Right atrium auricular region (tissue), 2 donors: ENCODE measurements at regions not wholly inside any gene's neighbourhood (a gene's known extent, or its start where the extent isn't known, plus 50 kb on each side); places are given as distances from the start of the nearest gene placed in this dataset.

Experiments
- DNase-seq: peaks from one replicate; pipeline ENCODE4 v3.0.0-alpha.2; 2019; ENCODE audit warnings: low spot score
- H3K27ac ChIP-seq, 2 donors: fragments of 200-600 bp; sonication (generic); 1 replicate in 1 of 2; 2 replicates in 1 of 2; pipeline ENCODE4 v1.5.1; 2016 to 2019
- H3K27me3 ChIP-seq, 2 donors: fragments of 200-600 bp; sonication (generic); one replicate each; pipeline versions ENCODE4 v1.5.1 to v1.6.0; 2017 to 2019
- H3K36me3 ChIP-seq: fragments of 200-600 bp; sonication (generic); one replicate; pipeline ENCODE4 v1.5.1; 2016
- H3K4me1 ChIP-seq, 2 donors: fragments of 200-600 bp; sonication (generic); one replicate each; pipeline versions ENCODE4 v1.5.1 to v1.6.0; 2017 to 2019
- H3K4me3 ChIP-seq, 2 donors: fragments of 200-600 bp; sonication (generic); 1 replicate in 1 of 2; 2 replicates in 1 of 2; pipeline ENCODE4 v1.5.1; 2017 to 2019; ENCODE audit warnings: mild to moderate bottlenecking in 1 of 2, moderate library complexity in 1 of 2
- H3K9me3 ChIP-seq, 2 donors: fragments of 200-600 bp; sonication (generic); one replicate each; pipeline ENCODE4 v1.5.1; 2019
- CTCF ChIP-seq, 2 donors: fragments of 200-600 bp; sonication (generic); IDR thresholded peaks; one replicate each; pipeline ENCODE4 v1.5.1; 2019; ENCODE audit warnings: antibody characterized with exemption in 2 of 2

DNA sequence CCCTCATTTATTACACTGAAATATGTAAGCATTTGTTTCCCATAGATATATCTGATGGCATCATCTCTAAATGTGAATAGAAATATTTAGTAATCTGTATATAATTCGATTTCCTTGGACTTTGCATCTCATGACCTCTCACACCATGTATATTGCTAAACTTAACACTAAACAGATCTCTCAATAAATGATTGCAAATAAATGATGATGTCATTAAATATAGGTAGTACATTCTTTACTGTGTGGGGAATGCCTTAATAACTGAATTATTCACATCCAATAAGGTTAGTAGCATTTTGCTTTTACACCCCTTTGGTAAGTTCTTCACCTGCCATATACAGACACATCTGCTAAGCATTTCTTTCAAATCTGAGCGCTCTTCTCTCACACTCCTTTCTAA, 340.5 kb downstream of the FSCB start:
- Histone ChIP-seq H3K4me1 (no peaks in the 10 kb centered on the region), H3K27ac (no peak overlapping the region), H3K4me3 (no peak overlapping the region), H3K36me3 (no peaks in the 10 kb centered on the region), H3K27me3 (no peaks in the 10 kb centered on the region), H3K9me3 (no peaks in the 10 kb centered on the region)
- no peak for DNase-seq
- no peak for TF ChIP-seq CTCF (IDR thresholded peaks at IDR 0.05)

GRCh38 chr14:44165936-44166335, 341.1 kb downstream of the FSCB start:
- Histone ChIP-seq H3K36me3 (no peaks in the 10 kb centered on the region), H3K4me1 (no peaks in the 10 kb centered on the region), H3K9me3 (no peaks in the 10 kb centered on the region), H3K27ac (no peak overlapping the region), H3K27me3 (no peaks in the 10 kb centered on the region), H3K4me3 (no peak overlapping the region)
- no peak for TF ChIP-seq CTCF (IDR thresholded peaks at IDR 0.05)
- no peak for DNase-seq

DNA sequence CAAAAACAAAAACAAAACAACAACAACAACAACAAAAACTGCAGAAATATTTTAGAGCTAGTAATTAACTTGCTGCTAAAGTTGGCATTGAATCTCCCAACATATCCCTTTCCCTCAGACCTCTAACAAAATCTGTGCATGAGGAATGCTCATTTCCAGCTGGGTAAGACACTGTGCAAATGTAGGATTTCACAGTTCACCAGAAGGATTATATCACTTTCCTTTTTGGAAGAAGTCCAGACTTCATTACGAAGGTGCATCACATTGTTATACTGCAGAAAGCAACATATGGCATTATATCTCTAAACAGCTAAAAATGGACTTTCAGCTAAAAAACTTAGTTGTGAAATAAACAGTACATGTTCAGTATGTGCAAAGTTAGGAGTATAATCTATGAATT, 341.8 kb downstream of the FSCB start:
- DNase-seq, result no peak
- Histone ChIP-seq H3K4me1 (no peaks in the 10 kb centered on the region), H3K27me3 (no peaks in the 10 kb centered on the region), H3K27ac (no peak overlapping the region), H3K36me3 (no peaks in the 10 kb centered on the region), H3K4me3 (no peak overlapping the region), H3K9me3 (no peaks in the 10 kb centered on the region)
- no peak for TF ChIP-seq CTCF (IDR thresholded peaks at IDR 0.05)

- no peak overlapping the region for H3K4me3 ChIP-seq
- no peak for DNase-seq
- TF ChIP-seq CTCF (IDR thresholded peaks at IDR 0.05), result no peak
- H3K9me3 ChIP-seq, result no peaks in the 10 kb centered on the region
- no peaks in the 10 kb centered on the region for H3K36me3 ChIP-seq
- no peaks in the 10 kb centered on the region for H3K4me1 ChIP-seq
- no peak overlapping the region for H3K27ac ChIP-seq
- H3K27me3 ChIP-seq, result no peaks in the 10 kb centered on the region
These were observed 343.1 kb downstream of the FSCB start for GRCh38 chr14:44163946-44164345.

DNA sequence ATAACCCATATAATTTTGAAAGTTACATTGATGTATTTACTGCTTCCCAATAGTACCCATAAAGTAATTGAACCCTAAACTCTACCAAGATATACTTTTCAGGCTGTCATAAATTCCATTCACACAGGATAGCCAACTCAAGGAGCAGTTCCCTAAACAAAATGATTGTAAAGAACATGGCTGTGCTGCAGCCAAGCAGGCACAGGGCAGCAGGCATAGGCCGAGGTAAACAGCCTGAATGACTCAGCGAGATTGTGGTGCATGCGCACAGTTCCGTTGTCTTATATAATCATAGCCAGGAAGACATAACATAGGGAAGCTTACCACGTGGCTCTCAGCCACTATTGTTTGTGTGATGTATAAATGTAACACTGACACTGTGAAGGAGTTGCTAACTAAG, 344.9 kb downstream of the FSCB start:
- no peaks in the 10 kb centered on the region for H3K27me3 ChIP-seq
- H3K9me3 ChIP-seq, result peaks cover 0 to 2% of the 10 kb centered on the region in 2 donors
- no peak overlapping the region for H3K4me3 ChIP-seq
- H3K4me1 ChIP-seq, result no peaks in the 10 kb centered on the region
- H3K36me3 ChIP-seq, result no peaks in the 10 kb centered on the region
- H3K27ac ChIP-seq, result no peak overlapping the region
- no peak for DNase-seq
- no peak for TF ChIP-seq CTCF (IDR thresholded peaks at IDR 0.05)

- H3K36me3 ChIP-seq, result no peaks in the 10 kb centered on the region
- TF ChIP-seq CTCF (IDR thresholded peaks at IDR 0.05), result no peak
- no peak for DNase-seq
- no peaks in the 10 kb centered on the region for H3K27me3 ChIP-seq
- H3K4me1 ChIP-seq, result no peaks in the 10 kb centered on the region
- H3K4me3 ChIP-seq, result no peak overlapping the region
- H3K9me3 ChIP-seq, result peaks cover 0 to 22% of the 10 kb centered on the region in 2 donors
- H3K27ac ChIP-seq, result no peak overlapping the region
These were observed 352.2 kb downstream of the FSCB start for GRCh38 chr14:44154874-44155273.
